DOHH2 (cell line): ENCODE measurements at regions not wholly inside any gene's neighbourhood (a gene's known extent, or its start where the extent isn't known, plus 50 kb on each side); places are given as distances from the start of the nearest gene placed in this dataset.

Experiments used
- H3F3A ChIP-seq: fragments of 200-600 bp; sonication (generic), shearing (Covaris generic); 2 replicates; pipeline ENCODE4 v1.6.0; 2016; ENCODE audit warnings: antibody characterized with exemption, mild to moderate bottlenecking; ENCODE audit not compliant: control insufficient read depth, insufficient read depth
- H3K27ac ChIP-seq: fragments of 200-600 bp; sonication (generic); 2 replicates; pipeline ENCODE4 v1.5.1; 2014; ENCODE audit warnings: low read depth, mild to moderate bottlenecking, low read length, moderate library complexity
- H3K27me3 ChIP-seq: fragments of 200-600 bp; sonication (generic); 2 replicates; pipeline ENCODE4 v1.6.1; 2014; ENCODE audit warnings: mild to moderate bottlenecking, low read length, mixed read lengths; ENCODE audit not compliant: control insufficient read depth
- H3K36me3 ChIP-seq: fragments of 200-600 bp; sonication (generic); 2 replicates; pipeline ENCODE4 v1.6.1; 2014; ENCODE audit warnings: mild to moderate bottlenecking, low read length, moderate library complexity, mixed read lengths; ENCODE audit not compliant: control insufficient read depth
- H3K4me1 ChIP-seq: fragments of 200-600 bp; sonication (generic); 2 replicates; pipeline ENCODE4 v1.6.1; 2014; ENCODE audit warnings: mild to moderate bottlenecking, low read length, mixed read lengths; ENCODE audit not compliant: control insufficient read depth
- H3K4me2 ChIP-seq: fragments of 200-600 bp; sonication (generic); 2 replicates; pipeline ENCODE4 v1.6.0; 2014; ENCODE audit warnings: mild to moderate bottlenecking, low read length, moderate library complexity
- H3K4me3 ChIP-seq: fragments of 200-600 bp; sonication (generic); 2 replicates; pipeline ENCODE4 v1.5.1; 2014; ENCODE audit warnings: mild to moderate bottlenecking, low read length, mixed read lengths
- H3K79me2 ChIP-seq: fragments of 200-600 bp; sonication (generic); 2 replicates; pipeline ENCODE4 v1.6.1; 2014; ENCODE audit warnings: mild to moderate bottlenecking, low read length, mixed read lengths; ENCODE audit not compliant: control insufficient read depth
- H3K9me2 ChIP-seq: fragments of 200-600 bp; sonication (generic); replicated peaks from 2 replicates; pipeline ENCODE4 v1.6.1; 2014; ENCODE audit warnings: mild to moderate bottlenecking, low read length, mixed read lengths; ENCODE audit not compliant: control insufficient read depth
- H3K9me3 ChIP-seq: fragments of 200-600 bp; sonication (generic); 2 replicates; pipeline ENCODE4 v1.6.1; 2014; ENCODE audit warnings: antibody characterized with exemption, low read length, mixed read lengths; ENCODE audit not compliant: control insufficient read depth, insufficient read depth
- H4K20me1 ChIP-seq: fragments of 200-600 bp; sonication (generic); 2 replicates; pipeline ENCODE4 v1.6.0; 2014; ENCODE audit warnings: low read depth, mild to moderate bottlenecking, antibody characterized with exemption, low read length, moderate library complexity; ENCODE audit not compliant: control insufficient read depth, insufficient read depth
- EZH2phosphoT487 ChIP-seq: fragments of 200-600 bp; sonication (generic); IDR thresholded peaks from 2 replicates; pipeline ENCODE4 v1.6.1; 2017; ENCODE audit warnings: borderline replicate concordance, mild to moderate bottlenecking, antibody characterized with exemption, low read length, moderate library complexity, mixed read lengths
- TF ChIP-seq, protein P1 (sequence below): fragments of 200-600 bp; sonication (generic); IDR thresholded peaks from one replicate; pipeline ENCODE4 v1.5.1; 2014; ENCODE audit warnings: antibody characterized with exemption, mild to moderate bottlenecking, low read depth, low read length; ENCODE audit not compliant: poor library complexity, severe bottlenecking

DNA sequence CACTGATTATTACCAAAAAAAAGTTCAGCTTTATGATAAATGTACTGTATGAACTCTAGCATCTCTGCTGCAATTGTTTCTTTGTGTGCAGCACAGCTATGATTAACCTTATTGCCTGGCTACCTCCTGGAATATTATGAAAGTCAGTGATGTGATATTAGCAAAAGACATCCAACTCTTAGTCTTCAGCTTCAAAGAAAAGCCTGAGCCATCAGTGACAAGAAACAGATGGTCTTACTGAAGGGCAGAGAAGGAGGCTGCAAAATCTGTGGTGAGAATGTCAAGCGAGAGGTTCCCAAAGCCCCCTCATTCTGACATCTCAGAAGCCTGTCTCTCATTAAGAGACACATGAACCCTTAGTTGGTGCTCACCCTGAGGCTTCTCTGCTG, 89.4 kb upstream of the TNFAIP3 start:
- H3K27me3 ChIP-seq: no peaks in the 10 kb centered on the region
- no peaks in the 10 kb centered on the region for H3K9me2 ChIP-seq
- no peaks in the 10 kb centered on the region for H4K20me1 ChIP-seq
- H3K4me3 ChIP-seq: no peak overlapping the region
- H3K79me2 ChIP-seq: no peaks in the 10 kb centered on the region
- no peaks in the 10 kb centered on the region for H3K4me1 ChIP-seq
- H3F3A ChIP-seq: no peaks in the 10 kb centered on the region
- H3K9me3 ChIP-seq: no peaks in the 10 kb centered on the region
- H3K4me2 ChIP-seq: no peak overlapping the region
- no peak overlapping the region for H3K27ac ChIP-seq
- H3K36me3 ChIP-seq: no peaks in the 10 kb centered on the region
- TF ChIP-seq, protein P1, sequence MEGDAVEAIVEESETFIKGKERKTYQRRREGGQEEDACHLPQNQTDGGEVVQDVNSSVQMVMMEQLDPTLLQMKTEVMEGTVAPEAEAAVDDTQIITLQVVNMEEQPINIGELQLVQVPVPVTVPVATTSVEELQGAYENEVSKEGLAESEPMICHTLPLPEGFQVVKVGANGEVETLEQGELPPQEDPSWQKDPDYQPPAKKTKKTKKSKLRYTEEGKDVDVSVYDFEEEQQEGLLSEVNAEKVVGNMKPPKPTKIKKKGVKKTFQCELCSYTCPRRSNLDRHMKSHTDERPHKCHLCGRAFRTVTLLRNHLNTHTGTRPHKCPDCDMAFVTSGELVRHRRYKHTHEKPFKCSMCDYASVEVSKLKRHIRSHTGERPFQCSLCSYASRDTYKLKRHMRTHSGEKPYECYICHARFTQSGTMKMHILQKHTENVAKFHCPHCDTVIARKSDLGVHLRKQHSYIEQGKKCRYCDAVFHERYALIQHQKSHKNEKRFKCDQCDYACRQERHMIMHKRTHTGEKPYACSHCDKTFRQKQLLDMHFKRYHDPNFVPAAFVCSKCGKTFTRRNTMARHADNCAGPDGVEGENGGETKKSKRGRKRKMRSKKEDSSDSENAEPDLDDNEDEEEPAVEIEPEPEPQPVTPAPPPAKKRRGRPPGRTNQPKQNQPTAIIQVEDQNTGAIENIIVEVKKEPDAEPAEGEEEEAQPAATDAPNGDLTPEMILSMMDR: no peak
- TF ChIP-seq EZH2phosphoT487: no peak

DNA sequence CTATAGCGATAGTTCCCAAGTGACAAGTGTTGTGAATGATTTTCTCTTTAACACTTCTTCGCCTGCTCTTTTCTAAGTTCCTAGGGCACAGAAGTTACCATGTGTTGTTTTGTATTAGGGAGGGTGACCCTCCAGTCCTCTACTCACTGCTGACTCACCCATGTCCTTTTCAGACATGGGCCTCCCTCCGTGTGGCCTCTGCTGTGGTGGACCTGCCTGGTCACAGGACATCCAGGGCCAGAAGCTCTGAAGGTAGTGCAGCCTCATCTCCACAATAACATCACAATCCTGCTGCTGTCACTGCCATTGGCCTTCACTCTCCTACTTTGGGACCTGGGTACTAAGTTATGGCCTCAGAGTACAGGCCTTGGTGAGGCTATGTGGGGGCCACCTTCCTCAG, 87.1 kb upstream of the TNFAIP3 start:
- Histone ChIP-seq H3K9me2 (no peaks in the 10 kb centered on the region), H3K79me2 (no peaks in the 10 kb centered on the region), H3K4me1 (no peaks in the 10 kb centered on the region), H3K9me3 (no peaks in the 10 kb centered on the region), H3K27ac (no peak overlapping the region), H3K36me3 (no peaks in the 10 kb centered on the region), H3K4me2 (no peak overlapping the region), H3K4me3 (no peak overlapping the region), H3K27me3 (no peaks in the 10 kb centered on the region), H3F3A (no peaks in the 10 kb centered on the region), H4K20me1 (no peaks in the 10 kb centered on the region)
- no peak for TF ChIP-seq EZH2phosphoT487
- TF ChIP-seq, protein P1: no peak

DNA sequence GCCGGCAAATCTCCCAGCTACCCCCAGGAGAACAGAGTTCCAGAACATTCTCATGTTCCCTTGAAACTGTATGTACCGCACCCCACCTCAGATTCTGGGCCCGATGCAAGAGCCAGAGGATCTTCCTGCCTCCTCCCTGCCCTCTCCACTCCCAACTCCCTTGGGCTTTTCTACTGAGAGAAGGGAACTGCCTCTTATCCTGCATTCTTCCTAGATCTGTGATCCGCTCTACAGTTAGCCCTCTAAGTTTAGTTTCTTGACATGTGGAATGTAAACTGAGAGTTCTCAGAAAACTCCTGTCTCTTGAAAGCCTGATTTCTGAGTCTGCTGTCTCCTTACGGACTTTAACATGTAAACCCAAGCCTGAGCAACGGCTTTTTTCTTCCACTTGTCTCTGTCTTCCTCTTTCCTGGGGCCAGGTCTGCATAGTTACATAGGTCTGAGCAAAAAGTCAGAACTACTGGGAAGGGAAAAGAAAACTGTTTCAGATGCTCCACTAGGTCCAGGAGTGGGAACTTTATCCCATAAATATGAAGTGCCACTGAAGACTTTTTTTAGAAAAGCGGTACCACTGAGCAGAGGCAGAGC, 86.5 kb upstream of the TNFAIP3 start:
- Histone ChIP-seq H3K4me2 (no peak overlapping the region), H3K9me3 (no peaks in the 10 kb centered on the region), H3K4me3 (no peak overlapping the region)

More for the DNA sequence above, 86.5 kb upstream of the TNFAIP3 start:
- H3K4me1 ChIP-seq: no peaks in the 10 kb centered on the region
- no peaks in the 10 kb centered on the region for H3K79me2 ChIP-seq
- no peaks in the 10 kb centered on the region for H3F3A ChIP-seq
- H3K9me2 ChIP-seq: no peaks in the 10 kb centered on the region
- no peak overlapping the region for H3K27ac ChIP-seq
- no peak for TF ChIP-seq EZH2phosphoT487
- TF ChIP-seq, protein P1: no peak
- H3K36me3 ChIP-seq: no peaks in the 10 kb centered on the region
- H4K20me1 ChIP-seq: no peaks in the 10 kb centered on the region
- H3K27me3 ChIP-seq: no peaks in the 10 kb centered on the region
